ENCODE measurements at regions not wholly inside any gene's neighbourhood (a gene's known extent, or its start where the extent isn't known, plus 50 kb on each side); places are given as distances from the start of the nearest gene placed in this dataset.

DNA sequence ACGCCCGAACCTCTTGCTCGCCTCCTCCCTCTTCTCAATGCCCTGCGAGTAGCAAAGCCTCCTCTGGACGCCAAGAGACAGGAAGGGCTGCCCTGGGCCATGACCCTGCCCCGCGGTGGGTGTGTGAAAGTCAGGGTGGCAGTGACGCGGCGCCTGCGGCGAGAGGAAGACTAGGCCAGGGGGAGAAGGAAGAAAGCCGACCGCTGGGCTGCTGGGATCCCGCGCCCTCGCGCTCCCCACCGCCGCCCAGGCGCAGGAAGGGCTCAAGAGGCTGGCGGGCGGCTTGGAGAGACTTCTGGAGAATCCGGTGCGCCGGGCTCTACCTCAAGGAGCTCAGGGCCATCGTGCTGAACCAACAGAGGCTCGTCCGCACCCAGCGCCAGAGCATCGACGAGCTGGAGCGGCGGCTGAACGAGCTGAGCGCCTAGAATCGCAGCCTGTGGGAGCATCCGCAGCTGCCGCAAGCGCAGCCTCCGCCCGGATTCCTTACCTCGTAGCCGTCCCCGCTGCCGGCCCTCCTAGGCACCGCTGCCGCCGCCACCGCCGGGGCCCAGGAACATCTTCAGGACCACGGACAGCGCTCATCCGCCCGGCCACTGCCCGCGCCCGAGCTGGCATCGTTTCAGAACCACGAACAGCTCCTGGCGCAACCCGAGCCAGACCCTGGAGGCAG is 105.0 kb upstream of the PRB2 start (continued):
- no peak for TF ChIP-seq SFPQ (IDR thresholded peaks at IDR 0.05; ENCODE audit: low read depth, low read length)
- no peak for TF ChIP-seq SNRNP70 (optimal IDR thresholded peaks at IDR 0.05; ENCODE audit: low read depth, low read length)
- TF ChIP-seq NR2C2 (CRISPR knock-in tag; IDR thresholded peaks at IDR 0.05), result no peak
- TF ChIP-seq NR2C2 (tag; IDR thresholded peaks at IDR 0.05), result no peak
- TF ChIP-seq PML (IDR thresholded peaks at IDR 0.05; ENCODE audit: low read length), result no peak
- no peak for TF ChIP-seq TCF15 (CRISPR knock-in tag; IDR thresholded peaks at IDR 0.05)
- TF ChIP-seq TBP (optimal IDR thresholded peaks at IDR 0.05; ENCODE audit: low read depth, low read length), result no peak
- no peak for TF ChIP-seq SIN3B (IDR thresholded peaks at IDR 0.05; ENCODE audit: low read depth)
- no peak for TF ChIP-seq RBM25 (IDR thresholded peaks at IDR 0.05; ENCODE audit: low read depth, low read length, severe bottlenecking)
- TF ChIP-seq RBBP5 (IDR thresholded peaks at IDR 0.05; ENCODE audit: borderline replicate concordance, insufficient read depth, low read length, poor library complexity, severe bottlenecking), result no peak
- peak in 1 of 2 experiments; percentile 69; a peak in 1 of 4 replicates for TF ChIP-seq SIN3A (IDR thresholded peaks at IDR 0.05; ENCODE audit: borderline replicate concordance in 2 of 2, control insufficient read depth in 1 of 2, low read depth in 2 of 2, low read length in 2 of 2)
- TF ChIP-seq HMG20A (CRISPR knock-in tag; conservative IDR thresholded peaks at IDR 0.05), result no peak
- no peak for TF ChIP-seq HNRNPH1 (optimal IDR thresholded peaks at IDR 0.05; ENCODE audit: low read depth, low read length)
- TF ChIP-seq ZC3H4 (CRISPR knock-in tag; IDR thresholded peaks at IDR 0.05; ENCODE audit: borderline replicate concordance), result no peak
- no peak for TF ChIP-seq ZNF277 (CRISPR knock-in tag; IDR thresholded peaks at IDR 0.05; ENCODE audit: borderline replicate concordance)
- TF ChIP-seq PTRF (tag; IDR thresholded peaks at IDR 0.05), result no peak
- peak in 1 of 2 experiments; percentile 48; a peak in 1 of 4 replicates for TF ChIP-seq RCOR1 (IDR thresholded peaks at IDR 0.05; ENCODE audit: borderline replicate concordance in 1 of 2, low read depth in 2 of 2, low read length in 2 of 2)
- no peak for TF ChIP-seq MCM3 (IDR thresholded peaks at IDR 0.05)
- TF ChIP-seq RFX7 (CRISPR knock-in tag; IDR thresholded peaks at IDR 0.05), result no peak
- TF ChIP-seq ETV1 (tag; conservative IDR thresholded peaks at IDR 0.05; ENCODE audit: low read depth), result no peak
- no peak for TF ChIP-seq ZNF224 (CRISPR knock-in tag; IDR thresholded peaks at IDR 0.05)
- TF ChIP-seq ZNF408 (CRISPR knock-in tag; IDR thresholded peaks at IDR 0.05; ENCODE audit: low read depth), result no peak
- TF ChIP-seq ZBTB33 (CRISPR knock-in tag; IDR thresholded peaks at IDR 0.05), result peak; percentile 98

Measured in K562 (cell line).